H1 (cell line): ENCODE measurements at regions not wholly inside any gene's neighbourhood (a gene's known extent, or its start where the extent isn't known, plus 50 kb on each side); places are given as distances from the start of the nearest gene placed in this dataset.

ENCODE experiments used
- GABPA ChIP-seq: IDR thresholded peaks from 2 replicates; pipeline ENCODE4 v1.6.1; 2011; ENCODE audit warnings: mild to moderate bottlenecking, low read length, moderate library complexity, borderline replicate concordance; ENCODE audit not compliant: insufficient read depth

DNA sequence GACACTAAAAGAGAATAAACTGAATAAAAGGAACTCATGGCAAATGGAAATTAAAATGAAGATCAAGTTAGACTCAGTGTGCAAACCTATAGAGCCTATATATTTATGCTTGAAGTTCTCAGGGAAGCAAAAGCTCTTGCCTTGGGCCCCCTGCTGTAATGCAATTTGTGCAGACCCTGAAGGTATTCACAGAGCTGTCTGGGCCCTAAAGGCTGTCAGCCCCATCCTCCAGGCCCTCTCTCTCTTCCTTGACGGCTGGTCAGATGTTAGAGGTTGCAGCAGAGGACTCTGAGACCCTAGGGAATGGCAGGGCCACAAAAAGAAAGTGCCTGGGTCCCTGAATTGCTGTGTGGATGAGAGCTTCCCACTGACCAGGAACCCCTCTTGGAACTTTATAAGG, 283.9 kb upstream of the TUT7 start (continued):
- TF ChIP-seq GABPA, result no peak
